SK-N-SH (cell line): ENCODE measurements at regions not wholly inside any gene's neighbourhood (a gene's known extent, or its start where the extent isn't known, plus 50 kb on each side); places are given as distances from the start of the nearest gene placed in this dataset.
A peak's percentile ranks its signal among the peaks of the same experiment; 100 is the strongest.

Experiments used
- CTCF ChIA-PET: fragments of 300-600, 350-600 bp; formaldehyde crosslinking; extraction: SDS; loops from one replicate; lab custom pipeline; 2021; lab: Yijun Ruan, JAX
- POLR2A ChIA-PET: fragments of 350-600 bp; sonication (Branson Sonifier 250); formaldehyde crosslinking; extraction: SDS; loops from one replicate; lab custom pipeline; 2020; ENCODE audit warnings: antibody characterized with exemption, inconsistent platforms; lab: Yijun Ruan, JAX
- DNase-seq: peaks from one replicate; pipeline ENCODE4 v3.0.0; 2012
- H2AFZ ChIP-seq: fragments of 200-600 bp; sonication (generic); 2 replicates; pipeline ENCODE4 v1.8.1; 2016; ENCODE audit warnings: antibody characterized with exemption, mild to moderate bottlenecking, low read depth
- H3F3A ChIP-seq: fragments of 200-600 bp; sonication (generic); replicated peaks from 2 replicates; pipeline ENCODE3; 2016; ENCODE audit warnings: antibody characterized with exemption, mild to moderate bottlenecking; ENCODE audit not compliant: insufficient read depth
- H3K27ac ChIP-seq, 2 experiments: fragments of 200-500 bp in 1 of 2; fragments of 200-600 bp in 1 of 2; sonication (Bioruptor generic) in 1 of 2; sonication (generic), shearing (Covaris generic) in 1 of 2; 2 replicates each; pipeline versions ENCODE4 v1.5.1 to v1.6.1; 2014 to 2016; ENCODE audit warnings: low read depth in 2 of 2, inconsistent platforms in 1 of 2, low read length in 1 of 2, mild to moderate bottlenecking in 1 of 2, mixed read lengths in 1 of 2
- H3K27me3 ChIP-seq: fragments of 200-600 bp; sonication (generic), shearing (Covaris generic); 2 replicates; pipeline ENCODE4 v1.6.1; 2016; ENCODE audit warnings: mixed run types; ENCODE audit not compliant: insufficient read depth
- H3K36me3 ChIP-seq, 2 experiments: fragments of 200-500 bp in 1 of 2; fragments of 200-600 bp in 1 of 2; sonication (Bioruptor generic) in 1 of 2; sonication (generic) in 1 of 2; replicated peaks in 1 of 2; 2 replicates each; pipeline versions ENCODE3 to v1.5.1; 2014 to 2016; ENCODE audit warnings: low read length in 1 of 2, mild to moderate bottlenecking in 1 of 2; ENCODE audit not compliant: insufficient read depth in 2 of 2, control insufficient read depth in 1 of 2
- H3K4me1 ChIP-seq, 2 experiments: fragments of 200-500 bp in 1 of 2; fragments of 200-600 bp in 1 of 2; sonication (Bioruptor generic) in 1 of 2; sonication (generic), shearing (Covaris generic) in 1 of 2; 2 replicates each; pipeline versions ENCODE4 v1.5.1 to v1.6.1; 2014 to 2016; ENCODE audit warnings: low read depth in 1 of 2, low read length in 1 of 2, mixed run types in 1 of 2; ENCODE audit not compliant: insufficient read depth in 2 of 2, control insufficient read depth in 1 of 2
- H3K4me2 ChIP-seq: fragments of 200-600 bp; sonication (generic), shearing (Covaris generic); 2 replicates; pipeline ENCODE4 v1.6.1; 2017; ENCODE audit warnings: mixed run types
- H3K4me3 ChIP-seq, 2 experiments: fragments of 200-500 bp in 1 of 2; fragments of 200-600 bp in 1 of 2; sonication (Bioruptor generic) in 1 of 2; sonication (generic), shearing (Covaris generic) in 1 of 2; 2 replicates each; pipeline versions ENCODE4 v1.5.1 to v1.8.1; 2014 to 2016; ENCODE audit warnings: low read depth in 2 of 2, inconsistent platforms in 1 of 2, low read length in 1 of 2, mild to moderate bottlenecking in 1 of 2, mixed read lengths in 1 of 2, moderate library complexity in 1 of 2
- H3K79me2 ChIP-seq: fragments of 200-600 bp; sonication (generic); 2 replicates; pipeline ENCODE4 v1.8.1; 2017; ENCODE audit warnings: mild to moderate bottlenecking; ENCODE audit not compliant: insufficient read depth
- H3K9ac ChIP-seq: fragments of 200-600 bp; sonication (generic); 2 replicates; pipeline ENCODE4 v1.6.1; 2017; ENCODE audit warnings: mixed run types
- H3K9me2 ChIP-seq: fragments of 200-600 bp; sonication (generic); 2 replicates; pipeline ENCODE4 v1.6.1; 2017; ENCODE audit warnings: mixed run types
- H3K9me3 ChIP-seq: fragments of 200-600 bp; sonication (generic); 2 replicates; pipeline ENCODE4 v1.6.1; 2017; ENCODE audit warnings: mixed run types, mild to moderate bottlenecking, moderate library complexity
- H4K20me1 ChIP-seq: fragments of 200-600 bp; sonication (generic); 2 replicates; pipeline ENCODE4 v1.6.1; 2017; ENCODE audit warnings: mild to moderate bottlenecking, mixed run types; ENCODE audit not compliant: insufficient read depth
- CHD2 ChIP-seq: fragments of 150-350 bp; IDR thresholded peaks from 2 replicates; pipeline ENCODE4 v1.6.1; 2018; ENCODE audit warnings: low read length; ENCODE audit not compliant: partially characterized antibody
- ELF1 ChIP-seq: IDR thresholded peaks from 2 replicates; pipeline ENCODE4 v1.4.0; 2012
- EZH2phosphoT487 ChIP-seq: fragments of 200-600 bp; sonication (generic); IDR thresholded peaks from 2 replicates; pipeline ENCODE4 v1.6.1; 2017; ENCODE audit warnings: low read depth, mixed run types, mild to moderate bottlenecking, antibody characterized with exemption, moderate library complexity, borderline replicate concordance
- FOSL2 ChIP-seq: IDR thresholded peaks from 2 replicates; pipeline ENCODE4 v1.4.0; 2012; ENCODE audit warnings: low read depth, mild to moderate bottlenecking, moderate library complexity, borderline replicate concordance
- FOXJ3 ChIP-seq: sonication (generic); formaldehyde crosslinking; IDR thresholded peaks from 2 replicates; pipeline ENCODE4 v1.5.1; 2020; ENCODE audit warnings: mild to moderate bottlenecking, missing genetic modification reagents
- FOXM1 ChIP-seq: IDR thresholded peaks from 2 replicates; pipeline ENCODE4 v1.4.0; 2012; ENCODE audit warnings: low read depth, mild to moderate bottlenecking
- GATA2 ChIP-seq: sonication (generic); formaldehyde crosslinking; IDR thresholded peaks from 2 replicates; pipeline ENCODE4 v1.5.0; 2020; ENCODE audit warnings: mild to moderate bottlenecking, missing genetic modification reagents
- JUND ChIP-seq: IDR thresholded peaks from 2 replicates; pipeline ENCODE4 v1.4.0; 2012
- MEF2A ChIP-seq: IDR thresholded peaks from 2 replicates; pipeline ENCODE4 v1.4.0; 2012; ENCODE audit warnings: low read depth, borderline replicate concordance
- MXI1 ChIP-seq: IDR thresholded peaks from 2 replicates; pipeline ENCODE4 v1.6.1; 2012; ENCODE audit warnings: mild to moderate bottlenecking, low read depth, low read length, improper control_type of control experiment
- POLR2AphosphoS5 ChIP-seq: IDR thresholded peaks from 2 replicates; pipeline ENCODE4 v1.6.1; 2012; ENCODE audit warnings: low read depth, low read length
- RAD21 ChIP-seq: IDR thresholded peaks from 2 replicates; pipeline ENCODE4 v1.6.1; 2012; ENCODE audit warnings: mild to moderate bottlenecking, low read length
- RXRA ChIP-seq: IDR thresholded peaks from 2 replicates; pipeline ENCODE4 v1.4.0; 2012; ENCODE audit warnings: low read depth, mild to moderate bottlenecking, borderline replicate concordance
- SMC3 ChIP-seq: IDR thresholded peaks from 2 replicates; pipeline ENCODE4 v1.6.1; 2012; ENCODE audit warnings: low read depth, low read length, improper control_type of control experiment
- TAF1 ChIP-seq: IDR thresholded peaks from 2 replicates; pipeline ENCODE4 v1.6.1; 2012; ENCODE audit warnings: low read depth, mild to moderate bottlenecking, low read length, moderate library complexity, borderline replicate concordance
- TCF12 ChIP-seq: IDR thresholded peaks from 2 replicates; pipeline ENCODE4 v1.4.0; 2012
- WGBS: methylation state at CpG from one replicate; pipeline ENCODE4 v1.1.6; 2017; ENCODE audit warnings: low lambda C conversion rate; 5-methylcytosine and 5-hydroxymethylcytosine counted together
- TF ChIP-seq, protein P1 (sequence below): fragments of 150-350 bp; IDR thresholded peaks from 2 replicates; pipeline ENCODE4 v1.6.1; 2017; ENCODE audit warnings: antibody characterized with exemption, low read length, low read depth, borderline replicate concordance
- TF ChIP-seq, protein P2 (sequence below): fragments of 150-350 bp; IDR thresholded peaks from 2 replicates; pipeline ENCODE4 v1.6.1; 2016; ENCODE audit warnings: mild to moderate bottlenecking, low read depth, low read length
- TF ChIP-seq, protein P3 (sequence below): fragments of 200-600 bp; sonication (generic); IDR thresholded peaks from 2 replicates; pipeline ENCODE4 v1.6.1; 2017; ENCODE audit warnings: antibody characterized with exemption, mild to moderate bottlenecking, moderate library complexity
- TF ChIP-seq, protein P4 (sequence below): IDR thresholded peaks from 2 replicates; pipeline ENCODE4; 2012
- TF ChIP-seq, protein P5 (sequence below): IDR thresholded peaks from 2 replicates; pipeline ENCODE4 v1.4.0; 2012; ENCODE audit warnings: low read depth, borderline replicate concordance

DNA sequence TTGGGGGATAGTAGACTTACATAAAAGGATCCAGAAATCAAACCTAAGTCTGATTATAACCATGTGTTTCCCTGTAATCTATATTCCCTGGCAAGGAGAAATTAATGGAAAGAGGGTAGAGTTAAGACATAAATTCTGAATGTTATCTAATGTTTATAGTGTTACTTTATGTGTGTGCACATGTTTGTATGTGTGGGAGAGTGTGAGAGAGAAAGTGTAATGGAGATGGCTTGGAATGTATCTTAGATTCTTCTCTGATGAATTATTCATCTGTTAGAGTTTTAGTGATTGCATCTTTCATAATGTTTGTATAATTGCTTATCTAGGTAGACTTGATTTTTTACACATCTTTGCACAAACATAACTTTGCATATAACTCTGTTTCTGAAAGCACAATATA lies 490.9 kb downstream of the FLRT2 start:
- peaks cover 7% of the 10 kb centered on the region for H3F3A ChIP-seq
- no peaks in the 10 kb centered on the region for H3K36me3 ChIP-seq
- H2AFZ ChIP-seq = no peak overlapping the region
- no peaks in the 10 kb centered on the region for H3K79me2 ChIP-seq
- no peaks in the 10 kb centered on the region for H3K4me1 ChIP-seq
- H3K4me3 ChIP-seq = no peak overlapping the region
- H3K4me2 ChIP-seq = no peak overlapping the region
- no peak for DNase-seq
- POLR2A ChIA-PET = no interaction called here
- no peaks in the 10 kb centered on the region for H4K20me1 ChIP-seq
- no peaks in the 10 kb centered on the region for H3K9me3 ChIP-seq
- CTCF ChIA-PET = no interaction called here
- TF ChIP-seq, protein P1, sequence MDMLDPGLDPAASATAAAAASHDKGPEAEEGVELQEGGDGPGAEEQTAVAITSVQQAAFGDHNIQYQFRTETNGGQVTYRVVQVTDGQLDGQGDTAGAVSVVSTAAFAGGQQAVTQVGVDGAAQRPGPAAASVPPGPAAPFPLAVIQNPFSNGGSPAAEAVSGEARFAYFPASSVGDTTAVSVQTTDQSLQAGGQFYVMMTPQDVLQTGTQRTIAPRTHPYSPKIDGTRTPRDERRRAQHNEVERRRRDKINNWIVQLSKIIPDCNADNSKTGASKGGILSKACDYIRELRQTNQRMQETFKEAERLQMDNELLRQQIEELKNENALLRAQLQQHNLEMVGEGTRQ = no peak
- TF ChIP-seq TCF12 (no peak), FOSL2 (no peak), FOXJ3 (CRISPR knock-in tag) (no peak), CHD2 (no peak), POLR2AphosphoS5 (no peak), FOXM1 (no peak), JUND (no peak), TAF1 (no peak), RAD21 (no peak), RXRA (no peak)
- TF ChIP-seq, protein P2, sequence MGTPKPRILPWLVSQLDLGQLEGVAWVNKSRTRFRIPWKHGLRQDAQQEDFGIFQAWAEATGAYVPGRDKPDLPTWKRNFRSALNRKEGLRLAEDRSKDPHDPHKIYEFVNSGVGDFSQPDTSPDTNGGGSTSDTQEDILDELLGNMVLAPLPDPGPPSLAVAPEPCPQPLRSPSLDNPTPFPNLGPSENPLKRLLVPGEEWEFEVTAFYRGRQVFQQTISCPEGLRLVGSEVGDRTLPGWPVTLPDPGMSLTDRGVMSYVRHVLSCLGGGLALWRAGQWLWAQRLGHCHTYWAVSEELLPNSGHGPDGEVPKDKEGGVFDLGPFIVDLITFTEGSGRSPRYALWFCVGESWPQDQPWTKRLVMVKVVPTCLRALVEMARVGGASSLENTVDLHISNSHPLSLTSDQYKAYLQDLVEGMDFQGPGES = no peak
- TF ChIP-seq, protein P3, sequence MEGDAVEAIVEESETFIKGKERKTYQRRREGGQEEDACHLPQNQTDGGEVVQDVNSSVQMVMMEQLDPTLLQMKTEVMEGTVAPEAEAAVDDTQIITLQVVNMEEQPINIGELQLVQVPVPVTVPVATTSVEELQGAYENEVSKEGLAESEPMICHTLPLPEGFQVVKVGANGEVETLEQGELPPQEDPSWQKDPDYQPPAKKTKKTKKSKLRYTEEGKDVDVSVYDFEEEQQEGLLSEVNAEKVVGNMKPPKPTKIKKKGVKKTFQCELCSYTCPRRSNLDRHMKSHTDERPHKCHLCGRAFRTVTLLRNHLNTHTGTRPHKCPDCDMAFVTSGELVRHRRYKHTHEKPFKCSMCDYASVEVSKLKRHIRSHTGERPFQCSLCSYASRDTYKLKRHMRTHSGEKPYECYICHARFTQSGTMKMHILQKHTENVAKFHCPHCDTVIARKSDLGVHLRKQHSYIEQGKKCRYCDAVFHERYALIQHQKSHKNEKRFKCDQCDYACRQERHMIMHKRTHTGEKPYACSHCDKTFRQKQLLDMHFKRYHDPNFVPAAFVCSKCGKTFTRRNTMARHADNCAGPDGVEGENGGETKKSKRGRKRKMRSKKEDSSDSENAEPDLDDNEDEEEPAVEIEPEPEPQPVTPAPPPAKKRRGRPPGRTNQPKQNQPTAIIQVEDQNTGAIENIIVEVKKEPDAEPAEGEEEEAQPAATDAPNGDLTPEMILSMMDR = no peak
- TF ChIP-seq, protein P4, sequence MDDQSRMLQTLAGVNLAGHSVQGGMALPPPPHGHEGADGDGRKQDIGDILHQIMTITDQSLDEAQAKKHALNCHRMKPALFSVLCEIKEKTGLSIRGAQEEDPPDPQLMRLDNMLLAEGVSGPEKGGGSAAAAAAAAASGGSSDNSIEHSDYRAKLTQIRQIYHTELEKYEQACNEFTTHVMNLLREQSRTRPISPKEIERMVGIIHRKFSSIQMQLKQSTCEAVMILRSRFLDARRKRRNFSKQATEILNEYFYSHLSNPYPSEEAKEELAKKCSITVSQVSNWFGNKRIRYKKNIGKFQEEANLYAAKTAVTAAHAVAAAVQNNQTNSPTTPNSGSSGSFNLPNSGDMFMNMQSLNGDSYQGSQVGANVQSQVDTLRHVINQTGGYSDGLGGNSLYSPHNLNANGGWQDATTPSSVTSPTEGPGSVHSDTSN = no peak
- TF ChIP-seq, all 33 proteins: peak for 0
- Histone ChIP-seq H3K9me2 (no peaks in the 10 kb centered on the region), H3K27ac (no peak overlapping the region), H3K27me3 (no peaks in the 10 kb centered on the region), H3K9ac (no peak overlapping the region)

DNA sequence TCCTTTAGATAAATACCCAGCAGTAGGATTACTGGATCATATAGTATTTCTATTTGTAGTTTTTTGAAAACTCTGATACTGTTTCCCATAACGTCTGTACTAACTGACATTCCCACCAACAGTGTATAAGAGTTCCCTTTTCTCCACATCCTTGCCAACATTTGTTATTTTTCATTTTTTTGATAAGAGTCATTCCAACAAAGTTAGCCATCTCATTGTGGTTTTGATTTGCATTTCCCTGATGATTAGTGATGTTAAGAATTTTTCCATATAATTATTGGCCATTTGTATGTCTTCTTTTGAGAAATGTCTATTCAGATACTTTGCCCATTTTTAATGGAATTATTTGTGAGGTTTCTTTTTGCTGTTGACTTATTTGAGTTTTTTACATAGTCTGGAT lies 486.0 kb downstream of the FLRT2 start:
- ChIA-PET POLR2A (no interaction called here), CTCF (no interaction called here)
- Histone ChIP-seq H3K27ac (peak overlapping the region in 1 of 2 experiments; percentile 71; a peak in 2 of 4 replicates), H4K20me1 (no peaks in the 10 kb centered on the region), H3K9ac (peak overlapping the region; percentile 12; the same call in 1 of the 2 replicates), H3K4me1 (no peaks in the 10 kb centered on the region), H3K79me2 (no peaks in the 10 kb centered on the region), H3K9me3 (0 out of 2 replicates have a peak, but pooled peaks cover 4% of the 10 kb centered on the region), H3K4me2 (no peak overlapping the region), H3F3A (peaks cover 11% of the 10 kb centered on the region), H2AFZ (no peak overlapping the region), H3K9me2 (no peaks in the 10 kb centered on the region), H3K27me3 (no peaks in the 10 kb centered on the region), H3K4me3 (no peak overlapping the region), H3K36me3 (no peaks in the 10 kb centered on the region)
- DNase-seq = no peak
- WGBS = 2% methylated on average over 1 of the region's 1 CpG
- TF ChIP-seq, protein P1 = no peak
- TF ChIP-seq FOSL2 (no peak), CHD2 (no peak), SMC3 (no peak), MEF2A (no peak), EZH2phosphoT487 (no peak), TCF12 (no peak), GATA2 (CRISPR knock-in tag) (no peak), ELF1 (no peak), POLR2AphosphoS5 (no peak), MXI1 (no peak)
- TF ChIP-seq, protein P5, sequence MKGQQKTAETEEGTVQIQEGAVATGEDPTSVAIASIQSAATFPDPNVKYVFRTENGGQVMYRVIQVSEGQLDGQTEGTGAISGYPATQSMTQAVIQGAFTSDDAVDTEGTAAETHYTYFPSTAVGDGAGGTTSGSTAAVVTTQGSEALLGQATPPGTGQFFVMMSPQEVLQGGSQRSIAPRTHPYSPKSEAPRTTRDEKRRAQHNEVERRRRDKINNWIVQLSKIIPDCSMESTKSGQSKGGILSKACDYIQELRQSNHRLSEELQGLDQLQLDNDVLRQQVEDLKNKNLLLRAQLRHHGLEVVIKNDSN = no peak
- TF ChIP-seq, protein P4 = no peak
